Activated T-helper 2 cell treated with anti-CD3 and anti-CD28 coated beads, Interferon-gamma antibody, Interleukin-2, Interleukin-4, amounts not matched to agents 10 μg/mL and 5 μg/mL and 100 μg/mL, durations not matched to agents 14 hours and 24 hours and 36 hours (primary cell): ENCODE measurements at regions not wholly inside any gene's neighbourhood (a gene's known extent, or its start where the extent isn't known, plus 50 kb on each side); places are given as distances from the start of the nearest gene placed in this dataset.

Experiments used
- DNase-seq: peaks from one replicate; pipeline ENCODE4 v3.0.0; 2021; ENCODE audit warnings: low spot score
- H3K27ac Mint-ChIP-seq: one replicate; pipeline ENCODE4 v1.8.0; 2021; ENCODE audit warnings: mixed read lengths
- H3K27me3 Mint-ChIP-seq: one replicate; pipeline ENCODE4 v1.8.0; 2021; ENCODE audit warnings: low read depth, mixed read lengths
- H3K36me3 Mint-ChIP-seq: one replicate; pipeline ENCODE4 v1.8.0; 2021; ENCODE audit warnings: low read depth, mixed read lengths
- H3K4me1 Mint-ChIP-seq: one replicate; pipeline ENCODE4 v1.8.0; 2021; ENCODE audit warnings: low read depth, mixed read lengths
- H3K4me3 Mint-ChIP-seq: one replicate; pipeline ENCODE4 v1.8.0; 2021; ENCODE audit warnings: low read depth, mild to moderate bottlenecking, moderate library complexity, mixed read lengths
- H3K9me3 Mint-ChIP-seq: one replicate; pipeline ENCODE4 v1.8.0; 2021; ENCODE audit warnings: mixed read lengths
- intact Hi-C: fragments of 100-400 bp; cut with micrococcal nuclease; formaldehyde crosslinking; loops from one replicate; pipeline ENCODE4 v1.15.1; 2023

- Mint-ChIP-seq H3K36me3 (no peaks in the 10 kb centered on the region), H3K9me3 (peaks cover 3% of the 10 kb centered on the region), H3K27ac (no peak overlapping the region), H3K4me3 (no peak overlapping the region), H3K4me1 (no peaks in the 10 kb centered on the region), H3K27me3 (no peaks in the 10 kb centered on the region)
- intact Hi-C loops: no loop called here
- no peak for DNase-seq
Observed at GRCh38 chr16:73629011-73629410, 581.1 kb upstream of the ZFHX3 start.

- Mint-ChIP-seq H3K27me3 (no peaks in the 10 kb centered on the region), H3K27ac (no peak overlapping the region), H3K4me3 (no peak overlapping the region), H3K4me1 (no peaks in the 10 kb centered on the region), H3K36me3 (no peaks in the 10 kb centered on the region), H3K9me3 (no peaks in the 10 kb centered on the region)
- DNase-seq: no peak
- intact Hi-C loops: no loop called here
Observed at GRCh38 chr16:73617738-73618137, 569.8 kb upstream of the ZFHX3 start.

- no peaks in the 10 kb centered on the region for H3K4me1 Mint-ChIP-seq
- no peak for DNase-seq
- no peak overlapping the region for H3K27ac Mint-ChIP-seq
- H3K36me3 Mint-ChIP-seq: no peaks in the 10 kb centered on the region
- no peaks in the 10 kb centered on the region for H3K9me3 Mint-ChIP-seq
- intact Hi-C loops: no loop called here
- H3K4me3 Mint-ChIP-seq: no peak overlapping the region
- no peaks in the 10 kb centered on the region for H3K27me3 Mint-ChIP-seq
Observed at GRCh38 chr16:73616770-73617169, 568.8 kb upstream of the ZFHX3 start.

GRCh38 chr16:73616166-73616753, 568.3 kb upstream of the ZFHX3 start:
- Mint-ChIP-seq H3K27me3 (no peaks in the 10 kb centered on the region), H3K36me3 (no peaks in the 10 kb centered on the region), H3K27ac (no peak overlapping the region), H3K4me1 (no peaks in the 10 kb centered on the region), H3K9me3 (no peaks in the 10 kb centered on the region), H3K4me3 (no peak overlapping the region)
- DNase-seq: no peak
- intact Hi-C loops: no loop called here

- H3K4me3 Mint-ChIP-seq: no peak overlapping the region
- H3K27ac Mint-ChIP-seq: no peak overlapping the region
- no peaks in the 10 kb centered on the region for H3K36me3 Mint-ChIP-seq
- intact Hi-C loops: no loop called here
- no peaks in the 10 kb centered on the region for H3K4me1 Mint-ChIP-seq
- DNase-seq: no peak
- H3K9me3 Mint-ChIP-seq: no peaks in the 10 kb centered on the region
- peaks cover 3% of the 10 kb centered on the region for H3K27me3 Mint-ChIP-seq
Observed at GRCh38 chr16:73615071-73615940, 567.4 kb upstream of the ZFHX3 start.

GRCh38 chr16:73614131-73614530, 566.2 kb upstream of the ZFHX3 start:
- H3K27ac Mint-ChIP-seq: no peak overlapping the region
- H3K9me3 Mint-ChIP-seq: no peaks in the 10 kb centered on the region
- no peaks in the 10 kb centered on the region for H3K36me3 Mint-ChIP-seq
- peaks cover 3% of the 10 kb centered on the region for H3K27me3 Mint-ChIP-seq
- DNase-seq: no peak
- intact Hi-C loops: no loop called here
- H3K4me3 Mint-ChIP-seq: no peak overlapping the region
- no peaks in the 10 kb centered on the region for H3K4me1 Mint-ChIP-seq

- Mint-ChIP-seq H3K27ac (no peak overlapping the region), H3K9me3 (peaks cover 3% of the 10 kb centered on the region), H3K4me1 (no peaks in the 10 kb centered on the region), H3K27me3 (peaks cover 3% of the 10 kb centered on the region), H3K4me3 (no peak overlapping the region), H3K36me3 (no peaks in the 10 kb centered on the region)
- intact Hi-C loops: no loop called here
- no peak for DNase-seq
Observed at GRCh38 chr16:73610605-73611156, 562.8 kb upstream of the ZFHX3 start.

- Mint-ChIP-seq H3K9me3 (peaks cover 3% of the 10 kb centered on the region), H3K36me3 (no peaks in the 10 kb centered on the region), H3K4me3 (no peak overlapping the region), H3K27me3 (peaks cover 3% of the 10 kb centered on the region), H3K27ac (no peak overlapping the region), H3K4me1 (no peaks in the 10 kb centered on the region)
- intact Hi-C loops: no loop called here
- DNase-seq: no peak
Observed at GRCh38 chr16:73610160-73610559, 562.2 kb upstream of the ZFHX3 start.

GRCh38 chr16:73608911-73609310, 561.0 kb upstream of the ZFHX3 start:
- no peaks in the 10 kb centered on the region for H3K4me1 Mint-ChIP-seq
- H3K27ac Mint-ChIP-seq: no peak overlapping the region
- H3K27me3 Mint-ChIP-seq: peaks cover 3% of the 10 kb centered on the region
- H3K9me3 Mint-ChIP-seq: peaks cover 3% of the 10 kb centered on the region
- no peak for DNase-seq
- intact Hi-C loops: no loop called here
- no peak overlapping the region for H3K4me3 Mint-ChIP-seq
- H3K36me3 Mint-ChIP-seq: no peaks in the 10 kb centered on the region

GRCh38 chr16:73605309-73605708, 557.4 kb upstream of the ZFHX3 start:
- peaks cover 3% of the 10 kb centered on the region for H3K9me3 Mint-ChIP-seq
- no peaks in the 10 kb centered on the region for H3K27me3 Mint-ChIP-seq
- H3K36me3 Mint-ChIP-seq: no peaks in the 10 kb centered on the region
- intact Hi-C loops: no loop called here
- DNase-seq: no peak
- H3K4me3 Mint-ChIP-seq: no peak overlapping the region
- H3K4me1 Mint-ChIP-seq: no peaks in the 10 kb centered on the region
- no peak overlapping the region for H3K27ac Mint-ChIP-seq

GRCh38 chr16:73601911-73602310, 554.0 kb upstream of the ZFHX3 start:
- no peak for DNase-seq
- no peaks in the 10 kb centered on the region for H3K36me3 Mint-ChIP-seq
- peaks cover 3% of the 10 kb centered on the region for H3K9me3 Mint-ChIP-seq
- H3K4me3 Mint-ChIP-seq: no peak overlapping the region
- no peak overlapping the region for H3K27ac Mint-ChIP-seq
- intact Hi-C loops: no loop called here
- no peaks in the 10 kb centered on the region for H3K4me1 Mint-ChIP-seq
- no peaks in the 10 kb centered on the region for H3K27me3 Mint-ChIP-seq

- H3K27ac Mint-ChIP-seq: no peak overlapping the region
- no peak overlapping the region for H3K4me3 Mint-ChIP-seq
- no peaks in the 10 kb centered on the region for H3K9me3 Mint-ChIP-seq
- no peak for DNase-seq
- H3K27me3 Mint-ChIP-seq: no peaks in the 10 kb centered on the region
- intact Hi-C loops: no loop called here
- H3K36me3 Mint-ChIP-seq: no peaks in the 10 kb centered on the region
- no peaks in the 10 kb centered on the region for H3K4me1 Mint-ChIP-seq
Observed at GRCh38 chr16:73599870-73600269, 551.9 kb upstream of the ZFHX3 start.

- no peak for DNase-seq
- Mint-ChIP-seq H3K36me3 (no peaks in the 10 kb centered on the region), H3K27me3 (no peaks in the 10 kb centered on the region)
Observed at GRCh38 chr16:73599351-73599750, 551.4 kb upstream of the ZFHX3 start.

More at GRCh38 chr16:73599351-73599750, 551.4 kb upstream of the ZFHX3 start:
- intact Hi-C loops: no loop called here
- Mint-ChIP-seq H3K9me3 (no peaks in the 10 kb centered on the region), H3K4me1 (no peaks in the 10 kb centered on the region), H3K27ac (no peak overlapping the region), H3K4me3 (no peak overlapping the region)
